NCI-H774 (cell line): ENCODE measurements at regions not wholly inside any gene's neighbourhood (a gene's known extent, or its start where the extent isn't known, plus 50 kb on each side); places are given as distances from the start of the nearest gene placed in this dataset.
A peak's percentile ranks its signal among the peaks of the same experiment; 100 is the strongest.

ENCODE experiments used
- DNase-seq: peaks from one replicate; lab custom pipeline; 2025; lab: John Stamatoyannopoulos, UW

- DNase-seq: peak; percentile 97
These were observed 212.1 kb downstream of the GXYLT1 start for GRCh38 chr12:41932470-41932991.

GRCh38 chr12:41930866-41931437, 213.7 kb downstream of the GXYLT1 start:
- DNase-seq: no peak

DNA sequence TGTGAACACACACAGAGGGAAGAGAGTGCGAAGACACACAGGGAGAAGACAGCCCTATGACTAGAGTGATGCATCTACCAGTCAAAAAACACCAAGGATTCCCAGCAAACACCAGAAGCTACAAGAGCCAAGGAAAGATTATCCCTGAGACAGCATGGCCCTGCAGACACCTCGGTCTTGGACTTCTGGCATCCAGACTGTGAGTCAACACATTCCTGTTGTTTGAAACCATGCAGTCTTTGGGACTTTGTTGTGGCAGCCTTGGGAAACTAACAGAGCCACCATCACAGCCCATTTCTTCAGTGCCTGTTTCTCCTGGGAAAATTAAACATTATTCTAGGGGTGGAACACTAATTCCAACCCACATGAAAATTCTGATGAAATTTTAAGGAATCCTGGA, 220.6 kb downstream of the GXYLT1 start:
- DNase-seq: no peak

GRCh38 chr12:41923351-41923750, 221.3 kb downstream of the GXYLT1 start:
- DNase-seq: no peak

DNA sequence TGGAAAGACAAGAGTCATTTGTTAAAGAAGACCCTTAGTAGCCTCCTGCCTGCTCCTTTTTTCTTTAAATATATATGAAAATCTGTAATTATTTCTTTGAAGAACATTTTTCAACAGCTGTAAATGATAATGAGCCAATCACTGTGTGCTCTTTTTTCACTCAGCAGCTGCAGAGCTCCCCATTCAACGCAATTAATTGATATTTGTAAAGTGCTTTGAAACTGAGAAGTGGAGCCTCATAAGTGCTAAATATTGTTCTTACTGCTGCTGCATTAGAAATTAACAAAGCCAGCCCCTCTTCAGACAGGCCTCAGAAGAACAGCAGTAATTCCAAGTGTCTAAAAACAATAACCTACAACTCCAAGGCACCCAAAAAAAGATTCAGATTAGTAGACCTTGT, 224.3 kb downstream of the GXYLT1 start:
- DNase-seq: peak; percentile 79

GRCh38 chr12:41919526-41920261, 225.0 kb downstream of the GXYLT1 start:
- peak; percentile 81 for DNase-seq

- no peak for DNase-seq
These were observed 225.6 kb downstream of the GXYLT1 start for GRCh38 chr12:41919048-41919447.

DNA sequence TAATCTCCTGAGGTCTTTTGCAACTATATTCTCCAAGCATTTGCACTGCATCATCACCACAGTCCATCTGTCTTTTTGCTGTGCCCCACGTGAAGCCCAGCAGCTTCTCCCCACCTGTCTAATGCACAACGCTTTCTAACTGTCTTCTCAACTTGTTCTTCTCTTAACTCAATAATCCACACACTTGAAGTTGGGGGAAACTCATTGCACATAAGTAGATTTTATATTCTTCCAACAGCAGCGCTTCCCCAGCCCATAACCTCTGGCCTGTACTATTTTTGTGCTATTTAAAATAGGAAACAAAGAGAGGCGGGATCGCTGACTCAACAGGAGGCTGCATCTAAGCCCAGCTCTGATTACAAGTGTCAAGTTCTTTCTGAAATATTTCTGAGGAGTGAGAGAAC, 226.7 kb downstream of the GXYLT1 start:
- DNase-seq: no peak

GRCh38 chr12:41917181-41917580, 227.5 kb downstream of the GXYLT1 start:
- DNase-seq: no peak

DNA sequence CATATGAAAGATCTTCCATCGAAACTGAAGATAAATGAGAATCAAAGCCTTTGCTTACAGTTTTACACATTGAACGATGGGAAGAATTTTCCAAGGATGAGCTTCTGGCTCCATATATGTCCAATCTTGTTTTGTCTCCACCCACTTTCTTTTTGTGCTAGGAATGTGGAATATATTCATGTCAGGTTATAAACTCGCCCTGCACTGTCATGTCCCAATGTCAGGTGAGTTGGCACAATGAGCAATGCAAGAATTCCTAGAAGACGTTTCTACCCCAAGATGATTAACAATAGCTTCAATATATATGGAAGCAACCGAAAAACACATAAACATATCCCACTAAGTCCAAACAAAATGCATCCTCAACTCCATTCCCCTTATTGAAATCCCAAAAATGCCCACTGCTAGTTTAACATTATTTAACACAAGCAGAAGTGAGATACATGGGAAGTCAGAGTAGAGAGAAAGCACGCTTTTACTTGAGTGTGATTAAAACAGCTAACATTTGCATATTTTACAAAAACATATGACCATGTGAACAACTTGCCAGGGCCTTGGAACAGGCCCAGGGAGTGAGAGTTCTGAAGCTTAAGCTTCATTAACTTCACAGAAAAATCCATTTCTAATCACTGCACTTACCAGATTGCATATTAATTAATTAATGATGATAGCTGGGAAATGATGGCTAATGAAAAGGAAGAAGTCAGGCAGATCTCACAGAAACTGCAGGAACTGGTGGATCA, 233.9 kb downstream of the GXYLT1 start:
- DNase-seq: no peak

GRCh38 chr12:41908206-41908605, 236.5 kb downstream of the GXYLT1 start:
- DNase-seq: no peak

- DNase-seq: no peak
These were observed 237.1 kb downstream of the GXYLT1 start for GRCh38 chr12:41907550-41907949.

DNA sequence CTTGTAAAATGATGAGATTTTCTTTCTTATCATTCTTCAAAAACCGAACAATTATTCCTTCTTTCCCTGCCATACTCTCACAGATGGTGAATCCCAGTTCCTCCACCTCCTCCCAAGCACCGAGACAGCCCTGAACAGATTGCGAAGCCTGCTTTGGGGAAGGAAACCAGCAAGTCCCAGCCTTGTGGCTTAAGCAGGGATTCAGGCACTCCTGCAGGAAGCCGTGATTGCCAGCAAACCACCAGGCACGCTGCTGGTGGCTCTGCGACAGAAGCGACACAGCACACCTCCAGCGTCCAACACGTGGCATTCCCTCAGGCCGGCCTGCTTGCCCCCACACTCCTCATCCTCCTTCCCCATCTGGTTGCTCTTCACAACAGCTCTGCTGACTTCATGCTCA, 237.7 kb downstream of the GXYLT1 start:
- no peak for DNase-seq

GRCh38 chr12:41905759-41906297, 238.8 kb downstream of the GXYLT1 start:
- DNase-seq: no peak

DNA sequence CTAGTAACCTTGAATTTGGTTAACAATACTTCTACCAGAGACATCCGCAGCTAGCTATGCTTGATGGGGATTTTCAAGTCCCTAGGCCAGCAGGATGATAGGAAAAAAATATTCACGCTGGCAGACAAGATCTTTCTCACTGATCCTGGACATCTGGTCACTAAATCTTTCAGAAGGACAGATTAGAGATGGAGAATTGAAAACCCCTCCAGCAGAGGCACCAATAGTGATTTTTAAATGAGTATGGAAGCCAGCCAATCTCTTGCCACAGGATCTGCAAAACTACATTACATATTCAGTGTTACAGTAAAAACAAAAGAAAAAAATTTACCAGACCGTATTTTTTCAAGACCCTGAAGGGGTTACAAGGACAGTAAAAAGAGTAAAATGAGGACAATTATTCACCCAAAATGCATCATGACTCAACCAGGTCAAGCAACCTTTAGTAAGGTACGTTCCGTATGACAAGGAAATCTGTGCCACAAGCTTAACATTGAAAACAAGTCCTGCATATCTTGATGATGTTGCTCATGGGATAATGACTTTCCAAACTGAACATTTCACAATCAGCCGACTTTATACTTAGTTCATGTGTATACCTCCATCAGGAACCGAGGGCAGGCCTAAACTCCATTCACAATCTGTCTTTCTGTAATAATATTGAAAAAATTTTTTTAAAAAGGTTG, 239.5 kb downstream of the GXYLT1 start:
- DNase-seq: no peak

DNA sequence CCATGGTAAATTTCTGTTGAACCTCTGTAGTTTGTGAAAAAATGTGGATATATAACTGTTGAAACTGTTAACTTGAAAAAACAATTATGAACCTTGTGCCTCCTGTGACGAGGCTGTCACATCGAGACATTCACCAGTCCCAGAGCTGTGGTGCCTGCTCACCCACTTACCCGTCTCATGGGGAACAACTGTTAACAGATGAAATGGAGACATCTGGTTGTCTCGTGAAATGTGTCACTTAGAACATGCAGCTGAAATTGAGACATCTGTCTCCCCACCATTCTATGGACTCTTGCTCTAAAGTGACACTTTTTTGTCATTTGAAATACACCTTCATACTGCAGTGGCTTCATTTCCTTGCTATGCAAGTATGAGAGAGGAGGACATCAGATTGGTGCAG, 240.6 kb downstream of the GXYLT1 start:
- DNase-seq: no peak

- DNase-seq: no peak
These were observed 241.5 kb downstream of the GXYLT1 start for GRCh38 chr12:41903014-41903708.

- DNase-seq: no peak
These were observed 245.1 kb downstream of the GXYLT1 start for GRCh38 chr12:41899577-41899976.

DNA sequence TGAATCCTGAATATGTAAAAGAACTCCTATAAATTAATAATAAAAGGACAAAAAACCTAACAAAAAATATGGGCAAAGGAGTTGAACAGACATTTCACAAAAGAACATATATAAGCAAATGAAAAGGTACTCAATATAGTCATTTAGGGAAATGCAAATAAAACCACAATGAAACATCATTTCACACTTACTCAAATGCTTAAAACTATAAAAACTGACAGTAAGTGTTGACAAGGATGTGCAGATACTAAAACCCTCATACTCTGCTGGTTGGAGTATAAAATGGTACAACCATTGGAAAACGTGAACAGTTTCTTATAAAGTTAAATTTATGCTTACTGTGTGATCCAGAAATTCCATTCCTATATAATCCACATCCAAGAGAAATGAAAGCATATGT, 247.1 kb downstream of the GXYLT1 start:
- no peak for DNase-seq

GRCh38 chr12:41893491-41893890, 251.2 kb downstream of the GXYLT1 start:
- no peak for DNase-seq

- DNase-seq: no peak
These were observed 252.4 kb downstream of the GXYLT1 start for GRCh38 chr12:41892302-41892701.

DNA sequence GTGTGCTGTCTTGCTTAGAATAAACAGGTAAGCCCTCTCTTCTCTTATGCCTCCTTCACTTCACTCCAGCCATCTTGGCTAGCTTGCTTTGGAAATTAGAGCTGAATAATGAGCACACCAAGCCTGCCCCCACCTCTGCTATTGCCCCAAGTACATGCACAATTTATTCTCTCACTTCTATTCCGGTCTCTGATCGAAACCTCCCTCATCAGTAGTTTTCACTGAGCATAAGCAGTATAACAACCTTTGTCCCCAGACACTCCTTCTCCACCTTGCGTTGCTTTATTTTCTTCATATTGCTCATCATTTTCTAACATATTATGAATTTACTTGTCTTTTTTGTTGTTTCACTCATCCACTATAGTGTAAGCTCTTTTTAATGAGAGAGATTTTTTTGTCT, 253.4 kb downstream of the GXYLT1 start:
- no peak for DNase-seq
